ENCODE measurements at regions not wholly inside any gene's neighbourhood (a gene's known extent, or its start where the extent isn't known, plus 50 kb on each side); places are given as distances from the start of the nearest gene placed in this dataset.

GRCh38 chr15:31265871-31266711, 60.5 kb upstream of the KLF13 start:
- Mint-ChIP-seq H3K27me3 (ENCODE audit: insufficient read depth) (peaks cover 12% of the 10 kb centered on the region), H3K4me3 (no peak overlapping the region), H3K4me1 (ENCODE audit: low read depth) (no peaks in the 10 kb centered on the region), H3K27ac (no peak overlapping the region), H3K9me3 (no peaks in the 10 kb centered on the region), H3K36me3 (ENCODE audit: low read depth) (no peaks in the 10 kb centered on the region)
- no peak for TF ChIP-seq CTCF (IDR thresholded peaks at IDR 0.05)
- peak; percentile 18 for DNase-seq

- no peak overlapping the region for H3K4me3 Mint-ChIP-seq
- H3K36me3 Mint-ChIP-seq (ENCODE audit: low read depth) = no peaks in the 10 kb centered on the region
- H3K27ac Mint-ChIP-seq = no peak overlapping the region
- no peak for DNase-seq
- no peak for TF ChIP-seq CTCF (IDR thresholded peaks at IDR 0.05)
- peaks cover 9% of the 10 kb centered on the region for H3K27me3 Mint-ChIP-seq (ENCODE audit: insufficient read depth)
- no peaks in the 10 kb centered on the region for H3K4me1 Mint-ChIP-seq (ENCODE audit: low read depth)
- no peaks in the 10 kb centered on the region for H3K9me3 Mint-ChIP-seq
Observed at GRCh38 chr15:31266712-31267111, 59.9 kb upstream of the KLF13 start.

GRCh38 chr15:31267161-31268107, 59.2 kb upstream of the KLF13 start:
- Mint-ChIP-seq H3K27me3 (ENCODE audit: insufficient read depth) (peaks cover 9% of the 10 kb centered on the region), H3K36me3 (ENCODE audit: low read depth) (no peaks in the 10 kb centered on the region), H3K4me1 (ENCODE audit: low read depth) (no peaks in the 10 kb centered on the region), H3K4me3 (no peak overlapping the region), H3K9me3 (no peaks in the 10 kb centered on the region), H3K27ac (no peak overlapping the region)
- TF ChIP-seq CTCF (IDR thresholded peaks at IDR 0.05) = no peak
- no peak for DNase-seq

- DNase-seq = no peak
- no peaks in the 10 kb centered on the region for H3K9me3 Mint-ChIP-seq
- H3K4me3 Mint-ChIP-seq = no peak overlapping the region
- peaks cover 9% of the 10 kb centered on the region for H3K27me3 Mint-ChIP-seq (ENCODE audit: insufficient read depth)
- H3K4me1 Mint-ChIP-seq (ENCODE audit: low read depth) = no peaks in the 10 kb centered on the region
- no peak for TF ChIP-seq CTCF (IDR thresholded peaks at IDR 0.05)
- no peak overlapping the region for H3K27ac Mint-ChIP-seq
- no peaks in the 10 kb centered on the region for H3K36me3 Mint-ChIP-seq (ENCODE audit: low read depth)
Observed at GRCh38 chr15:31268108-31268501, 58.5 kb upstream of the KLF13 start.

- no peak for DNase-seq
- Mint-ChIP-seq H3K27me3 (ENCODE audit: insufficient read depth) (peaks cover 9% of the 10 kb centered on the region), H3K27ac (no peak overlapping the region), H3K4me3 (no peak overlapping the region), H3K9me3 (no peaks in the 10 kb centered on the region), H3K36me3 (ENCODE audit: low read depth) (no peaks in the 10 kb centered on the region), H3K4me1 (ENCODE audit: low read depth) (no peaks in the 10 kb centered on the region)
- TF ChIP-seq CTCF (IDR thresholded peaks at IDR 0.05) = no peak
Observed at GRCh38 chr15:31268911-31269784, 57.5 kb upstream of the KLF13 start.
